ENCODE measurements at regions not wholly inside any gene's neighbourhood (a gene's known extent, or its start where the extent isn't known, plus 50 kb on each side); places are given as distances from the start of the nearest gene placed in this dataset.
A peak's percentile ranks its signal among the peaks of the same experiment; 100 is the strongest.
"Not testable (repeated sequence)": the region's sequence is repeated elsewhere in the genome, so short reads cannot be mapped to it uniquely, and the experiment has no call there.

DNA sequence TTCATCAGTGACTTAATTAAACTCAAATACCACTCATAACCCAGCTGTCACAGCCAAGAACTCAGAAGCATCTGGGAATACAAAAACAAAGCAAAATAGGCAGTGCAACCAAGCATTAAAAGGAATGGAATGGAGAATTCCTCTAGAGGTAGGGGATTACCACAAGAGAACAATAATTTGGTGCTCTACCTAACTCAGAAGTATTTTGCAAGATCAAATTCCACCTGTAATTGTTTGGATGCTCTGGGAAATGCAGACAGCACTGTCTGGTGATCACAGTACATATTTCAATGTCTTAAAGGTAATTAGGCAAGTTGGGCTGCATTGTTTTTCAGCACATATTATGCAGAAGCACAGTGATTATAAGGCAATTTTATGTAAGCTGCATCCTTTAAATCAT lies 547.5 kb downstream of the TRAM1L1 start (continued):
- TF ChIP-seq, protein P1, sequence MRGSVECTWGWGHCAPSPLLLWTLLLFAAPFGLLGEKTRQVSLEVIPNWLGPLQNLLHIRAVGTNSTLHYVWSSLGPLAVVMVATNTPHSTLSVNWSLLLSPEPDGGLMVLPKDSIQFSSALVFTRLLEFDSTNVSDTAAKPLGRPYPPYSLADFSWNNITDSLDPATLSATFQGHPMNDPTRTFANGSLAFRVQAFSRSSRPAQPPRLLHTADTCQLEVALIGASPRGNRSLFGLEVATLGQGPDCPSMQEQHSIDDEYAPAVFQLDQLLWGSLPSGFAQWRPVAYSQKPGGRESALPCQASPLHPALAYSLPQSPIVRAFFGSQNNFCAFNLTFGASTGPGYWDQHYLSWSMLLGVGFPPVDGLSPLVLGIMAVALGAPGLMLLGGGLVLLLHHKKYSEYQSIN (CRISPR knock-in tag; IDR thresholded peaks at IDR 0.05; ENCODE audit: borderline replicate concordance), result no peak
- TF ChIP-seq ZSCAN20 (CRISPR knock-in tag; IDR thresholded peaks at IDR 0.05; ENCODE audit: borderline replicate concordance), result no peak
- TF ChIP-seq ZNF710 (CRISPR knock-in tag; IDR thresholded peaks at IDR 0.05; ENCODE audit: borderline replicate concordance), result no peak

DNA sequence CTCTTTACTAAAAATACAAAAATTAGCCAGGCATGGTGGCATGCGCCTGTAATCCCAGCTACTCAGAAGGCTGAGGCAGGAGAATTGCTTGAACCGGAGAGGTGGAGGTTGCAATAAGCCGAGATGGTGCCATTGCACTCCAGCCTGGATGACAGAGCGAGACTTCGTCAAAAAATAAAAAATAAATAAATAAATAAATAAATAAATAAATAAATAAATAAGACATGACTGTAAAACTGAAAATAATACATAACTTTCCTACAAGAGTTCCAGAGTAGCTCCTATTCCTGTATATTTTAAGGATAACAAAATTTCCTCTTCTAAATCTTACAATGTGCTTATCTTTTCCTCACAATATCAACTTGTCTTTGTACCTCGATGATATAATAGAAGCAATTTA lies 549.4 kb downstream of the TRAM1L1 start:
- intact Hi-C loops (cut with micrococcal nuclease; ENCODE audit: unreplicated experiment); CTCF ChIA-PET (ENCODE audit: low intra/inter-chr PET ratio, low total read pairs); FAIRE-seq; H3K4me3 ChIP-seq (replicated peaks in 1 of 3; ENCODE audit: insufficient read depth in 1 of 3, low read depth in 2 of 3, low read length in 3 of 3); H3K9ac ChIP-seq (ENCODE audit: insufficient read depth, low read depth, low read length); H3K27me3 ChIP-seq (ENCODE audit: control insufficient read depth in 1 of 2, insufficient read depth in 2 of 2, low read length in 2 of 2); POLR2A ChIA-PET; H3K79me2 ChIP-seq (ENCODE audit: insufficient read depth, low read length); H3K4me2 ChIP-seq (ENCODE audit: low read depth, low read length); in situ Hi-C loops (cut with HindIII; ENCODE audit: extremely low pct_ligation_motif_present, low pct_unique_long_range_greater_than_20kb); ATAC-seq; DNase-seq (ENCODE audit: low spot score); H3K27ac ChIP-seq (ENCODE audit: extremely low read length, insufficient read depth, low read length); H4K20me1 ChIP-seq (ENCODE audit: insufficient read depth, low read length); H3K4me1 ChIP-seq (ENCODE audit: insufficient read depth, low read length); H3K9me3 ChIP-seq (ENCODE audit: low read length); H3K36me3 ChIP-seq (replicated peaks in 1 of 2; ENCODE audit: control insufficient read depth in 1 of 2, insufficient read depth in 2 of 2, low read length in 2 of 2); H2AFZ ChIP-seq (ENCODE audit: low read length); BruUV-seq (replicated peaks): not testable (repeated sequence)
- WGBS (ENCODE audit: low lambda C conversion rate), result 40% methylated on average over 6 of the region's 6 CpGs

- BruUV-seq (replicated peaks), result no TSS peak
- Histone ChIP-seq H3K27me3 (ENCODE audit: control insufficient read depth in 1 of 2, insufficient read depth in 2 of 2, low read length in 2 of 2) (no peaks in the 10 kb centered on the region), H3K4me1 (ENCODE audit: insufficient read depth, low read length) (no peaks in the 10 kb centered on the region), H3K36me3 (replicated peaks in 1 of 2; ENCODE audit: control insufficient read depth in 1 of 2, insufficient read depth in 2 of 2, low read length in 2 of 2) (no peaks in the 10 kb centered on the region), H3K27ac (ENCODE audit: extremely low read length, insufficient read depth, low read length) (no peak overlapping the region), H3K4me2 (ENCODE audit: low read depth, low read length) (no peak overlapping the region), H3K79me2 (ENCODE audit: insufficient read depth, low read length) (no peaks in the 10 kb centered on the region), H4K20me1 (ENCODE audit: insufficient read depth, low read length) (no peaks in the 10 kb centered on the region), H3K4me3 (replicated peaks in 1 of 3; ENCODE audit: insufficient read depth in 1 of 3, low read depth in 2 of 3, low read length in 3 of 3) (no peak overlapping the region), H3K9me3 (ENCODE audit: low read length) (no peaks in the 10 kb centered on the region), H3K9ac (ENCODE audit: insufficient read depth, low read depth, low read length) (no peak overlapping the region), H2AFZ (ENCODE audit: low read length) (peak overlapping the region; percentile 9)
- ChIA-PET CTCF (ENCODE audit: low intra/inter-chr PET ratio, low total read pairs) (no interaction called here), POLR2A (no interaction called here)
- intact Hi-C loops (cut with micrococcal nuclease; ENCODE audit: unreplicated experiment), result no loop called here
- DNase-seq (ENCODE audit: low spot score) (no peak), FAIRE-seq (no peak), ATAC-seq (no peak)
- in situ Hi-C loops (cut with HindIII; ENCODE audit: extremely low pct_ligation_motif_present, low pct_unique_long_range_greater_than_20kb), result no loop called here
- 58% methylated on average over 5 of the region's 5 CpGs for WGBS (ENCODE audit: low lambda C conversion rate)
- TF ChIP-seq, protein P2, sequence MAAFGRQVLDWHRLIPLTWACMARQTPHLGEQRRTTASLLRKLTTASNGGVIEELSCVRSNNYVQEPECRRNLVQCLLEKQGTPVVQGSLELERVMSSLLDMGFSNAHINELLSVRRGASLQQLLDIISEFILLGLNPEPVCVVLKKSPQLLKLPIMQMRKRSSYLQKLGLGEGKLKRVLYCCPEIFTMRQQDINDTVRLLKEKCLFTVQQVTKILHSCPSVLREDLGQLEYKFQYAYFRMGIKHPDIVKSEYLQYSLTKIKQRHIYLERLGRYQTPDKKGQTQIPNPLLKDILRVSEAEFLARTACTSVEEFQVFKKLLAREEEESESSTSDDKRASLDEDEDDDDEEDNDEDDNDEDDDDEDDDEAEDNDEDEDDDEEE (CRISPR knock-in tag; IDR thresholded peaks at IDR 0.05), result no peak
- TF ChIP-seq ZNF17 (CRISPR knock-in tag; IDR thresholded peaks at IDR 0.05) (no peak), SP4 (CRISPR knock-in tag; IDR thresholded peaks at IDR 0.05) (no peak), NFE2L2 (IDR thresholded peaks at IDR 0.05; ENCODE audit: low read length) (no peak), THAP8 (CRISPR knock-in tag; IDR thresholded peaks at IDR 0.05; ENCODE audit: borderline replicate concordance) (no peak)
- TF ChIP-seq, protein P3, sequence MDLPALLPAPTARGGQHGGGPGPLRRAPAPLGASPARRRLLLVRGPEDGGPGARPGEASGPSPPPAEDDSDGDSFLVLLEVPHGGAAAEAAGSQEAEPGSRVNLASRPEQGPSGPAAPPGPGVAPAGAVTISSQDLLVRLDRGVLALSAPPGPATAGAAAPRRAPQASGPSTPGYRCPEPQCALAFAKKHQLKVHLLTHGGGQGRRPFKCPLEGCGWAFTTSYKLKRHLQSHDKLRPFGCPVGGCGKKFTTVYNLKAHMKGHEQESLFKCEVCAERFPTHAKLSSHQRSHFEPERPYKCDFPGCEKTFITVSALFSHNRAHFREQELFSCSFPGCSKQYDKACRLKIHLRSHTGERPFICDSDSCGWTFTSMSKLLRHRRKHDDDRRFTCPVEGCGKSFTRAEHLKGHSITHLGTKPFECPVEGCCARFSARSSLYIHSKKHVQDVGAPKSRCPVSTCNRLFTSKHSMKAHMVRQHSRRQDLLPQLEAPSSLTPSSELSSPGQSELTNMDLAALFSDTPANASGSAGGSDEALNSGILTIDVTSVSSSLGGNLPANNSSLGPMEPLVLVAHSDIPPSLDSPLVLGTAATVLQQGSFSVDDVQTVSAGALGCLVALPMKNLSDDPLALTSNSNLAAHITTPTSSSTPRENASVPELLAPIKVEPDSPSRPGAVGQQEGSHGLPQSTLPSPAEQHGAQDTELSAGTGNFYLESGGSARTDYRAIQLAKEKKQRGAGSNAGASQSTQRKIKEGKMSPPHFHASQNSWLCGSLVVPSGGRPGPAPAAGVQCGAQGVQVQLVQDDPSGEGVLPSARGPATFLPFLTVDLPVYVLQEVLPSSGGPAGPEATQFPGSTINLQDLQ (CRISPR knock-in tag; IDR thresholded peaks at IDR 0.05), result no peak
These were observed 553.5 kb downstream of the TRAM1L1 start for GRCh38 chr4:116531870-116532269.

All from HepG2 (cell line).